SH-SY5Y (cell line): ENCODE measurements at regions not wholly inside any gene's neighbourhood (a gene's known extent, or its start where the extent isn't known, plus 50 kb on each side); places are given as distances from the start of the nearest gene placed in this dataset.

Source experiments
- GATA2 ChIP-seq: IDR thresholded peaks from 2 replicates; pipeline ENCODE4 v1.6.1; 2011; ENCODE audit warnings: mild to moderate bottlenecking, low read depth, low read length
- GATA3 ChIP-seq: IDR thresholded peaks from 2 replicates; pipeline ENCODE4 v1.6.1; 2011; ENCODE audit warnings: low read depth, mild to moderate bottlenecking, low read length, moderate library complexity

GRCh38 chrX:122625239-122625638 is 558.8 kb upstream of the GRIA3 start:
- TF ChIP-seq GATA3 = no peak
- TF ChIP-seq GATA2 = no peak
